ENCODE measurements at regions not wholly inside any gene's neighbourhood (a gene's known extent, or its start where the extent isn't known, plus 50 kb on each side); places are given as distances from the start of the nearest gene placed in this dataset.

DNA sequence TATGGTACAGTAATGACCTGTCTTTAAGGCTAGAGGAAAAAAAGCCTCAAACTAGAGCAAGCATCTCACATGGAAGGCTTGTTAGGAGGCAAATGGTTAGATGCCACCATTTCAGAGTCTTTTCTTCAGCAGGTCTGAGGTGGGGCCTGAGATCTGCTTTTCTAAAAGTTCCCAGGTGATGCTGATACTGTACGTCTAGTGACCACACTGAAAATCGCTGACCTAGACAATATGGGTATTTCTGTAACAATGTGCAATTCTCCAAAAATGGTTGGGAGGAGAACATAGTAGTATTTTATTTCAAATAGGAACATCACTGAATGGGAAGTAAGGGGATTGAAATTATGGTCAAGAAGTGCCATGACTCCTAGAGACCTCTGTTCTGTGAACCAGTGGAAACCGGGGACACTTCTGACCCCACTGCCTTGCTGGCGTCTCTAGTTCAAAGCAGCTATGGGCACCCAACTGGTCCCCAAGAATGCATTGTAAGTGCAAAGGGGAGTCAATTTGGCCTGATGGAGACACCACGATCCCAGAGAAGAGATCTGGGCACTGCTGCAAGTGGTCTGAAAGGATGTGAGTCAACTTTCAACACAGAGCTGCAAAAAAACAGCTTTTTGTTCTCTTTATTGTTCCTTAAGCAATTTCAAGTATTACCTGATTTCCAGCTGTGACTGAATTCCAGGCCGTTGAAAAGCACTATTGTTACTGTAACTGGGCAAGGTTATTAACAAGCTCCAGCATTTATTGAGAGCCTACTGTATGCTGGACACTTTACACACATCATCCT, 54.4 kb upstream of the PLEKHG7 start:
- no peak for ATAC-seq
- no peak for TF ChIP-seq BACH2 (CRISPR knock-in tag; IDR thresholded peaks at IDR 0.05; ENCODE audit: borderline replicate concordance)
- no peak for TF ChIP-seq SNAI2 (CRISPR knock-in tag; IDR thresholded peaks at IDR 0.05)
- no peak for TF ChIP-seq ISL1 (CRISPR knock-in tag; IDR thresholded peaks at IDR 0.05)

DNA sequence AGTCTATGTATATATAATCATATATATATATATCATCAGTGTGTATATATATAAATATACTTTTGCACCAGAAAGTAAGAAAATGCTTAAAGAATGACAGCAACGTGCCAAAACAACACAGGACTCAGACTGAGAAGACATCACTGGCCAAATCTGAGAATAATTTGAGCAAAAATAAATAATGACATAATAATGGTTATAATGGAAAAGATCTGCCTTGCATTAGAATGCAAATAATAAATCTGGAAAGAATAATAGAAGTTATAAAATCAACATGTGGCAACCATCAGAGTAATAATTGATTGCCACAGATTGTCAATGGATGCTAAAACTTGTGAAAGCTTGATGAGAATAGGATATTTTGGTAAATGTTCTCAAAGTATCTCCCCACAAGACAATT, 61.5 kb upstream of the PLEKHG7 start:
- TF ChIP-seq RARB (CRISPR knock-in tag; IDR thresholded peaks at IDR 0.05) (no peak), OSR1 (CRISPR knock-in tag; IDR thresholded peaks at IDR 0.05) (no peak), TCF4 (CRISPR knock-in tag; IDR thresholded peaks at IDR 0.05; ENCODE audit: borderline replicate concordance) (no peak), ESRRG (CRISPR knock-in tag; IDR thresholded peaks at IDR 0.05) (no peak)
- TF ChIP-seq, protein P1, sequence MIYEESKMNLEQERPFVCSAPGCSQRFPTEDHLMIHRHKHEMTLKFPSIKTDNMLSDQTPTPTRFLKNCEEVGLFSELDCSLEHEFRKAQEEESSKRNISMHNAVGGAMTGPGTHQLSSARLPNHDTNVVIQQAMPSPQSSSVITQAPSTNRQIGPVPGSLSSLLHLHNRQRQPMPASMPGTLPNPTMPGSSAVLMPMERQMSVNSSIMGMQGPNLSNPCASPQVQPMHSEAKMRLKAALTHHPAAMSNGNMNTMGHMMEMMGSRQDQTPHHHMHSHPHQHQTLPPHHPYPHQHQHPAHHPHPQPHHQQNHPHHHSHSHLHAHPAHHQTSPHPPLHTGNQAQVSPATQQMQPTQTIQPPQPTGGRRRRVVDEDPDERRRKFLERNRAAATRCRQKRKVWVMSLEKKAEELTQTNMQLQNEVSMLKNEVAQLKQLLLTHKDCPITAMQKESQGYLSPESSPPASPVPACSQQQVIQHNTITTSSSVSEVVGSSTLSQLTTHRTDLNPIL (CRISPR knock-in tag; IDR thresholded peaks at IDR 0.05; ENCODE audit: low read depth), result no peak
- no peak for ATAC-seq

DNA sequence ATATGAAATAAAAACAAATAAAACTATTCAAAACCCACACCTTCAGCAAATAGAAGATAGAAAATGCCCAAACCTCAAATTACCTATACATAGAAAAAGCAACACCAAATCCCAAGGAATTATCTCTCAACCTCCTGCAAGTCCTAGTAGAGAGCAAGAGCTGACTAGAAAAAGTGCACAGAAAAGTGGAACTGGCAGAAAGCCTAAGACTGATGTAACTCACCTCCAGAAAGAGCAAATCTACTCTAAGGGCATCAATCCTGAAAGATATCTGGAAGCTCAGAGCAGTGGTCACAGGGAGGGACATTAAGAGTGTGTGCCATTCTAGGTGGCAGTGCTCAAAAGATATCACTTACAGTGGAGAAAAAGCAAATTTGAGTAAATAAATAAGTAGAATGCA, 62.1 kb upstream of the PLEKHG7 start:
- ATAC-seq, result no peak
- TF ChIP-seq CSDC2 (CRISPR knock-in tag; IDR thresholded peaks at IDR 0.05) (no peak), ISL1 (CRISPR knock-in tag; IDR thresholded peaks at IDR 0.05) (no peak), TOX (CRISPR knock-in tag; IDR thresholded peaks at IDR 0.05; ENCODE audit: borderline replicate concordance) (no peak), TCF4 (CRISPR knock-in tag; IDR thresholded peaks at IDR 0.05; ENCODE audit: borderline replicate concordance) (no peak), ZNF70 (CRISPR knock-in tag; IDR thresholded peaks at IDR 0.05) (no peak), OSR1 (CRISPR knock-in tag; IDR thresholded peaks at IDR 0.05) (no peak), ZC3H10 (CRISPR knock-in tag; IDR thresholded peaks at IDR 0.05) (no peak), ZFP3 (CRISPR knock-in tag; IDR thresholded peaks at IDR 0.05) (no peak), GLIS3 (CRISPR knock-in tag; IDR thresholded peaks at IDR 0.05) (no peak), ZNF8 (CRISPR knock-in tag; IDR thresholded peaks at IDR 0.05) (no peak), ZNF565 (CRISPR knock-in tag; conservative IDR thresholded peaks at IDR 0.05; ENCODE audit: low read depth) (no peak), PPARA (CRISPR knock-in tag; IDR thresholded peaks at IDR 0.05; ENCODE audit: borderline replicate concordance) (no peak), ARNTL (CRISPR knock-in tag; IDR thresholded peaks at IDR 0.05; ENCODE audit: borderline replicate concordance, low read depth) (no peak)
- TF ChIP-seq, protein P2, sequence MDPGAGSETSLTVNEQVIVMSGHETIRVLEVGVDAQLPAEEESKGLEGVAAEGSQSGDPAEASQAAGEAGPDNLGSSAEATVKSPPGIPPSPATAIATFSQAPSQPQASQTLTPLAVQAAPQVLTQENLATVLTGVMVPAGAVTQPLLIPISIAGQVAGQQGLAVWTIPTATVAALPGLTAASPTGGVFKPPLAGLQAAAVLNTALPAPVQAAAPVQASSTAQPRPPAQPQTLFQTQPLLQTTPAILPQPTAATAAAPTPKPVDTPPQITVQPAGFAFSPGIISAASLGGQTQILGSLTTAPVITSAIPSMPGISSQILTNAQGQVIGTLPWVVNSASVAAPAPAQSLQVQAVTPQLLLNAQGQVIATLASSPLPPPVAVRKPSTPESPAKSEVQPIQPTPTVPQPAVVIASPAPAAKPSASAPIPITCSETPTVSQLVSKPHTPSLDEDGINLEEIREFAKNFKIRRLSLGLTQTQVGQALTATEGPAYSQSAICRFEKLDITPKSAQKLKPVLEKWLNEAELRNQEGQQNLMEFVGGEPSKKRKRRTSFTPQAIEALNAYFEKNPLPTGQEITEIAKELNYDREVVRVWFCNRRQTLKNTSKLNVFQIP (CRISPR knock-in tag; IDR thresholded peaks at IDR 0.05; ENCODE audit: borderline replicate concordance, low read depth), result no peak
- TF ChIP-seq, protein P3, sequence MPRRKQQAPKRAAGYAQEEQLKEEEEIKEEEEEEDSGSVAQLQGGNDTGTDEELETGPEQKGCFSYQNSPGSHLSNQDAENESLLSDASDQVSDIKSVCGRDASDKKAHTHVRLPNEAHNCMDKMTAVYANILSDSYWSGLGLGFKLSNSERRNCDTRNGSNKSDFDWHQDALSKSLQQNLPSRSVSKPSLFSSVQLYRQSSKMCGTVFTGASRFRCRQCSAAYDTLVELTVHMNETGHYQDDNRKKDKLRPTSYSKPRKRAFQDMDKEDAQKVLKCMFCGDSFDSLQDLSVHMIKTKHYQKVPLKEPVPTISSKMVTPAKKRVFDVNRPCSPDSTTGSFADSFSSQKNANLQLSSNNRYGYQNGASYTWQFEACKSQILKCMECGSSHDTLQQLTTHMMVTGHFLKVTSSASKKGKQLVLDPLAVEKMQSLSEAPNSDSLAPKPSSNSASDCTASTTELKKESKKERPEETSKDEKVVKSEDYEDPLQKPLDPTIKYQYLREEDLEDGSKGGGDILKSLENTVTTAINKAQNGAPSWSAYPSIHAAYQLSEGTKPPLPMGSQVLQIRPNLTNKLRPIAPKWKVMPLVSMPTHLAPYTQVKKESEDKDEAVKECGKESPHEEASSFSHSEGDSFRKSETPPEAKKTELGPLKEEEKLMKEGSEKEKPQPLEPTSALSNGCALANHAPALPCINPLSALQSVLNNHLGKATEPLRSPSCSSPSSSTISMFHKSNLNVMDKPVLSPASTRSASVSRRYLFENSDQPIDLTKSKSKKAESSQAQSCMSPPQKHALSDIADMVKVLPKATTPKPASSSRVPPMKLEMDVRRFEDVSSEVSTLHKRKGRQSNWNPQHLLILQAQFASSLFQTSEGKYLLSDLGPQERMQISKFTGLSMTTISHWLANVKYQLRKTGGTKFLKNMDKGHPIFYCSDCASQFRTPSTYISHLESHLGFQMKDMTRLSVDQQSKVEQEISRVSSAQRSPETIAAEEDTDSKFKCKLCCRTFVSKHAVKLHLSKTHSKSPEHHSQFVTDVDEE (CRISPR knock-in tag; IDR thresholded peaks at IDR 0.05), result no peak
- TF ChIP-seq, protein P4, sequence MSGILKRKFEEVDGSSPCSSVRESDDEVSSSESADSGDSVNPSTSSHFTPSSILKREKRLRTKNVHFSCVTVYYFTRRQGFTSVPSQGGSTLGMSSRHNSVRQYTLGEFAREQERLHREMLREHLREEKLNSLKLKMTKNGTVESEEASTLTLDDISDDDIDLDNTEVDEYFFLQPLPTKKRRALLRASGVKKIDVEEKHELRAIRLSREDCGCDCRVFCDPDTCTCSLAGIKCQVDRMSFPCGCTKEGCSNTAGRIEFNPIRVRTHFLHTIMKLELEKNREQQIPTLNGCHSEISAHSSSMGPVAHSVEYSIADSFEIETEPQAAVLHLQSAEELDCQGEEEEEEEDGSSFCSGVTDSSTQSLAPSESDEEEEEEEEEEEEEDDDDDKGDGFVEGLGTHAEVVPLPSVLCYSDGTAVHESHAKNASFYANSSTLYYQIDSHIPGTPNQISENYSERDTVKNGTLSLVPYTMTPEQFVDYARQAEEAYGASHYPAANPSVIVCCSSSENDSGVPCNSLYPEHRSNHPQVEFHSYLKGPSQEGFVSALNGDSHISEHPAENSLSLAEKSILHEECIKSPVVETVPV (CRISPR knock-in tag; IDR thresholded peaks at IDR 0.05), result no peak
- TF ChIP-seq, protein P1 (CRISPR knock-in tag; IDR thresholded peaks at IDR 0.05; ENCODE audit: low read depth), result no peak

Data from SK-N-SH treated with all-trans-retinoic acid at 6 μM for 48 hours (cell line).